ENCODE measurements at regions not wholly inside any gene's neighbourhood (a gene's known extent, or its start where the extent isn't known, plus 50 kb on each side); places are given as distances from the start of the nearest gene placed in this dataset.

- Histone ChIP-seq H3K27me3 (ENCODE audit: control insufficient read depth, insufficient read depth, low read length) (no peaks in the 10 kb centered on the region), H3K9me3 (ENCODE audit: control insufficient read depth in 2 of 2, low read length in 2 of 2) (no peaks in the 10 kb centered on the region), H3K4me1 (ENCODE audit: control insufficient read depth, insufficient read depth, low read length, poor library complexity, severe bottlenecking) (no peaks in the 10 kb centered on the region), H3K27ac (ENCODE audit: insufficient read depth, low read length, poor library complexity, severe bottlenecking) (no peak overlapping the region), H3K36me3 (ENCODE audit: control insufficient read depth, insufficient read depth, low read length) (no peaks in the 10 kb centered on the region), H3K4me3 (ENCODE audit: low read depth, low read length) (no peak overlapping the region)
- Mint-ChIP-seq H3K4me3 (no peak overlapping the region), H3K36me3 (no peaks in the 10 kb centered on the region), H3K9me3 (peaks cover 0 to 6% (median 2%) of the 10 kb centered on the region in 7 donors), H3K27ac (no peak overlapping the region), H3K4me1 (no peaks in the 10 kb centered on the region), H3K27me3 (no peaks in the 10 kb centered on the region)
- ATAC-seq (ENCODE audit: low read depth in 2 of 2) (no peak), DNase-seq (no peak)
Observed at GRCh38 chr12:63319936-63320633, 169.1 kb upstream of the AVPR1A start.

DNA sequence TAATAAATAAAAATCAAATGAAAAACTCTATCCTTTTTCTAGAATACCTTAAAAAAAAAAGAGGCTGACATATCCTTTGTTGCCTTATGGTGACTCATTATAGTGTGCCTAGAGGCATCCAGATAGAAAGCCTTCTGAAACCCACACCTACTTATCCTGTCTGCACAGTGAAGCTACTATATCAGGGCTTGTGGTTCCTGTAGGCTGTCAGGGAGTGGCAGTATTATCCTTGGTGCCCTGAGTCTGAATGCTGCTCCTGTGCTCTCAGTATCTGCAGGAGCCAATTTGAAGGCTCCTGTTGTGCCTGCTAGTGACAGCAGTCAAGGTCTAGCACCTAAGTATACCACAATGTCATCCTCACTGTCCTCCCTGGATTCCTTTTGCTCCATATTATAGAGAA, 168.4 kb upstream of the AVPR1A start:
- H3K27me3 ChIP-seq (ENCODE audit: control insufficient read depth, insufficient read depth, low read length): no peaks in the 10 kb centered on the region
- H3K9me3 ChIP-seq (ENCODE audit: control insufficient read depth in 2 of 2, low read length in 2 of 2): no peaks in the 10 kb centered on the region
- Mint-ChIP-seq H3K4me1 (no peaks in the 10 kb centered on the region), H3K9me3 (peaks cover 0 to 6% (median 2%) of the 10 kb centered on the region in 7 donors), H3K27me3 (no peaks in the 10 kb centered on the region), H3K4me3 (no peak overlapping the region), H3K27ac (no peak overlapping the region), H3K36me3 (no peaks in the 10 kb centered on the region)
- H3K27ac ChIP-seq (ENCODE audit: insufficient read depth, low read length, poor library complexity, severe bottlenecking): no peak overlapping the region
- H3K4me3 ChIP-seq (ENCODE audit: low read depth, low read length): no peak overlapping the region
- no peaks in the 10 kb centered on the region for H3K4me1 ChIP-seq (ENCODE audit: control insufficient read depth, insufficient read depth, low read length, poor library complexity, severe bottlenecking)
- no peak for ATAC-seq (ENCODE audit: low read depth in 2 of 2)
- no peak for DNase-seq
- no peaks in the 10 kb centered on the region for H3K36me3 ChIP-seq (ENCODE audit: control insufficient read depth, insufficient read depth, low read length)

- Histone ChIP-seq H3K4me3 (ENCODE audit: low read depth, low read length) (no peak overlapping the region), H3K27me3 (ENCODE audit: control insufficient read depth, insufficient read depth, low read length) (no peaks in the 10 kb centered on the region), H3K36me3 (ENCODE audit: control insufficient read depth, insufficient read depth, low read length) (no peaks in the 10 kb centered on the region), H3K9me3 (ENCODE audit: control insufficient read depth in 2 of 2, low read length in 2 of 2) (no peaks in the 10 kb centered on the region), H3K27ac (ENCODE audit: insufficient read depth, low read length, poor library complexity, severe bottlenecking) (no peak overlapping the region), H3K4me1 (ENCODE audit: control insufficient read depth, insufficient read depth, low read length, poor library complexity, severe bottlenecking) (no peaks in the 10 kb centered on the region)
- ATAC-seq (ENCODE audit: low read depth in 2 of 2) (no peak), DNase-seq (no peak)
- Mint-ChIP-seq H3K27me3 (no peaks in the 10 kb centered on the region), H3K4me3 (no peak overlapping the region), H3K9me3 (peaks cover 0 to 6% (median 2%) of the 10 kb centered on the region in 7 donors), H3K27ac (peak overlapping the region in 1 of 3 donors; percentile 32), H3K36me3 (no peaks in the 10 kb centered on the region), H3K4me1 (no peaks in the 10 kb centered on the region)
Observed at GRCh38 chr12:63318933-63319332, 167.9 kb upstream of the AVPR1A start.

DNA sequence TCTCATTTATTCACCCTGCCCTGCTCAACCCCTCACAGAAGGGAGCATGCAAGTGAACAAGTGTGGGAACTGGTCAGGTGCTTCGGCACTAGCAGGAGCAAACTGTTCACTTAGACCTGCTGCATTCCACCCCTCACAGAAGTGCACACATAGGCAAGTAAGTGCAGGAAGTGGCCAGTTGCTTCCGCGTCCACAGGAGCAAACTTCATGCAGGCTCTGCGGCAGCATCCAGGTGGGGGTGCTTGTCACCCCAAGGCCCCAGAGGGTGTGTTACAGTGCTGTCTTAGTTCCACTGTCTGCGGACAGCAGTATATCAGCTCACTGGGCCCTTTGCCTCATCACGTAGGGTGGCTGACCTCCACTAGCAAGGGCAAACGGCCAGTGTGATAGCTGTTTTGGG, 167.3 kb upstream of the AVPR1A start:
- Mint-ChIP-seq H3K36me3 (no peaks in the 10 kb centered on the region), H3K9me3 (peaks cover 0 to 6% (median 2%) of the 10 kb centered on the region in 7 donors), H3K27ac (no peak overlapping the region), H3K4me3 (peak overlapping the region in 1 of 4 donors; percentile 32), H3K4me1 (no peaks in the 10 kb centered on the region), H3K27me3 (no peaks in the 10 kb centered on the region)
- Histone ChIP-seq H3K27ac (ENCODE audit: insufficient read depth, low read length, poor library complexity, severe bottlenecking) (no peak overlapping the region), H3K4me3 (ENCODE audit: low read depth, low read length) (no peak overlapping the region), H3K9me3 (ENCODE audit: control insufficient read depth in 2 of 2, low read length in 2 of 2) (no peaks in the 10 kb centered on the region), H3K4me1 (ENCODE audit: control insufficient read depth, insufficient read depth, low read length, poor library complexity, severe bottlenecking) (no peaks in the 10 kb centered on the region), H3K27me3 (ENCODE audit: control insufficient read depth, insufficient read depth, low read length) (no peaks in the 10 kb centered on the region), H3K36me3 (ENCODE audit: control insufficient read depth, insufficient read depth, low read length) (no peaks in the 10 kb centered on the region)
- ATAC-seq (ENCODE audit: low read depth in 2 of 2) (no peak), DNase-seq (no peak)

DNA sequence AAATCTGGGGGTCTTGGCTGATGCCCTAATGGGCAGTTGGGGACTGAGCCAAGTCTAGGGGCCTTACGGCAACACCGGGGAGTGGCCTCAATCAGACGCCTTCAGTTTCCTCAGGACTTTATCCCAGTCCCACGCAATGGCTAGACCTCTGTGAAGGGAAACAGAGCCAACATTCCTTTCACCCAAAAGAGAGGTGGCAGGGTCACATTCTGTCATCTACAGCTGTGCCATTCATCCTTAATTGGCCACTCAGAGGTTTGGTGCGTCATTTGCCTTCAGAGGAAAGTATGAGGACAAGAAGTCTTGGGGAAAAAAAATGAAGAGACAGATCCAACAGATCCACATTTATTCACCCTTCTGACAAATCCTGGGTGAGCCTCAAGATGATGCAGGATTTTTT, 166.9 kb upstream of the AVPR1A start:
- peaks cover 0 to 6% (median 2%) of the 10 kb centered on the region in 7 donors for H3K9me3 Mint-ChIP-seq
- H3K36me3 Mint-ChIP-seq: no peaks in the 10 kb centered on the region
- H3K4me1 Mint-ChIP-seq: no peaks in the 10 kb centered on the region
- no peak overlapping the region for H3K27ac Mint-ChIP-seq
- DNase-seq (no peak), ATAC-seq (ENCODE audit: low read depth in 2 of 2) (no peak)
- Histone ChIP-seq H3K27ac (ENCODE audit: insufficient read depth, low read length, poor library complexity, severe bottlenecking) (no peak overlapping the region), H3K4me3 (ENCODE audit: low read depth, low read length) (no peak overlapping the region), H3K36me3 (ENCODE audit: control insufficient read depth, insufficient read depth, low read length) (no peaks in the 10 kb centered on the region), H3K27me3 (ENCODE audit: control insufficient read depth, insufficient read depth, low read length) (no peaks in the 10 kb centered on the region), H3K4me1 (ENCODE audit: control insufficient read depth, insufficient read depth, low read length, poor library complexity, severe bottlenecking) (no peaks in the 10 kb centered on the region), H3K9me3 (ENCODE audit: control insufficient read depth in 2 of 2, low read length in 2 of 2) (no peaks in the 10 kb centered on the region)
- no peak overlapping the region for H3K4me3 Mint-ChIP-seq
- H3K27me3 Mint-ChIP-seq: no peaks in the 10 kb centered on the region

GRCh38 chr12:63317286-63317846, 166.4 kb upstream of the AVPR1A start:
- Histone ChIP-seq H3K4me3 (ENCODE audit: low read depth, low read length) (no peak overlapping the region), H3K36me3 (ENCODE audit: control insufficient read depth, insufficient read depth, low read length) (no peaks in the 10 kb centered on the region), H3K27ac (ENCODE audit: insufficient read depth, low read length, poor library complexity, severe bottlenecking) (no peak overlapping the region), H3K27me3 (ENCODE audit: control insufficient read depth, insufficient read depth, low read length) (no peaks in the 10 kb centered on the region), H3K4me1 (ENCODE audit: control insufficient read depth, insufficient read depth, low read length, poor library complexity, severe bottlenecking) (no peaks in the 10 kb centered on the region), H3K9me3 (ENCODE audit: control insufficient read depth in 2 of 2, low read length in 2 of 2) (no peaks in the 10 kb centered on the region)
- Mint-ChIP-seq H3K4me3 (no peak overlapping the region), H3K27ac (no peak overlapping the region), H3K4me1 (no peaks in the 10 kb centered on the region), H3K9me3 (peaks cover 0 to 6% (median 2%) of the 10 kb centered on the region in 7 donors), H3K36me3 (no peaks in the 10 kb centered on the region), H3K27me3 (no peaks in the 10 kb centered on the region)
- ATAC-seq (ENCODE audit: low read depth in 2 of 2) (no peak), DNase-seq (no peak)

- no peak overlapping the region for H3K4me3 ChIP-seq (ENCODE audit: low read depth, low read length)
- Mint-ChIP-seq H3K27me3 (no peaks in the 10 kb centered on the region), H3K9me3 (peaks cover 0 to 13% (median 2%) of the 10 kb centered on the region in 7 donors), H3K36me3 (no peaks in the 10 kb centered on the region), H3K4me1 (no peaks in the 10 kb centered on the region), H3K4me3 (no peak overlapping the region), H3K27ac (no peak overlapping the region)
- no peak for ATAC-seq (ENCODE audit: low read depth in 2 of 2)
- no peak for DNase-seq
- no peaks in the 10 kb centered on the region for H3K27me3 ChIP-seq (ENCODE audit: control insufficient read depth, insufficient read depth, low read length)
- no peaks in the 10 kb centered on the region for H3K4me1 ChIP-seq (ENCODE audit: control insufficient read depth, insufficient read depth, low read length, poor library complexity, severe bottlenecking)
- no peaks in the 10 kb centered on the region for H3K36me3 ChIP-seq (ENCODE audit: control insufficient read depth, insufficient read depth, low read length)
- H3K27ac ChIP-seq (ENCODE audit: insufficient read depth, low read length, poor library complexity, severe bottlenecking): no peak overlapping the region
- H3K9me3 ChIP-seq (ENCODE audit: control insufficient read depth in 2 of 2, low read length in 2 of 2): no peaks in the 10 kb centered on the region
Observed at GRCh38 chr12:63313139-63313538, 162.1 kb upstream of the AVPR1A start.

DNA sequence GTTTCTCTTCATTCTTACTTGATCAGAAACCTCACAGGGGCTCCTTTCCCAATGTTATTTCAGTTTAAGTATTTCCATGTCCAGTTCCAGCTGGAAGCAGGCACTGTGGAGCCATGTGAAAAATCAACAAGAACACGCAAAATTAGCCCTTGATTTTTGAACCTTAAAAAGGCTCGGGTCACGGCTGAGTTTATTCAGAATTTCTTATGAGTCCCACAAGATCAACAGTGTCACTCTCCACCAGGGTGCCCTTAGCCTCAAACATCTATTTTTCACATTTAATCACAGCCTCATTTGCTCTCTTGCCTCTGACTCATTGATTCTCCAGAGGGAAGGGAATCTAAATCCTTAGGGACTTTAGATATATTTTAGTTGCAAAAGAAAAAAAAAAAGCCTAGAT, 157.7 kb upstream of the AVPR1A start:
- DNase-seq (no peak), ATAC-seq (ENCODE audit: low read depth in 2 of 2) (no peak)
- H3K4me1 Mint-ChIP-seq: no peaks in the 10 kb centered on the region
- no peak overlapping the region for H3K4me3 Mint-ChIP-seq
- H3K9me3 Mint-ChIP-seq: peaks cover 0 to 9% (median 0%) of the 10 kb centered on the region in 7 donors
- no peaks in the 10 kb centered on the region for H3K27me3 Mint-ChIP-seq
- Histone ChIP-seq H3K4me3 (ENCODE audit: low read depth, low read length) (no peak overlapping the region), H3K36me3 (ENCODE audit: control insufficient read depth, insufficient read depth, low read length) (no peaks in the 10 kb centered on the region), H3K27ac (ENCODE audit: insufficient read depth, low read length, poor library complexity, severe bottlenecking) (no peak overlapping the region), H3K4me1 (ENCODE audit: control insufficient read depth, insufficient read depth, low read length, poor library complexity, severe bottlenecking) (no peaks in the 10 kb centered on the region), H3K9me3 (ENCODE audit: control insufficient read depth in 2 of 2, low read length in 2 of 2) (no peaks in the 10 kb centered on the region), H3K27me3 (ENCODE audit: control insufficient read depth, insufficient read depth, low read length) (no peaks in the 10 kb centered on the region)
- H3K27ac Mint-ChIP-seq: no peak overlapping the region
- no peaks in the 10 kb centered on the region for H3K36me3 Mint-ChIP-seq
